ENCODE measurements at regions not wholly inside any gene's neighbourhood (a gene's known extent, or its start where the extent isn't known, plus 50 kb on each side); places are given as distances from the start of the nearest gene placed in this dataset.

- H3K36me3 ChIP-seq (ENCODE audit: control insufficient read depth, low read length): no peaks in the 10 kb centered on the region
- no peaks in the 10 kb centered on the region for H3K27me3 ChIP-seq (ENCODE audit: control insufficient read depth, low read length)
- no peaks in the 10 kb centered on the region for H3K9me2 ChIP-seq (replicated peaks; ENCODE audit: control insufficient read depth, low read length)
- H3F3A ChIP-seq (ENCODE audit: control insufficient read depth, insufficient read depth): no peaks in the 10 kb centered on the region
- H3K4me2 ChIP-seq (ENCODE audit: low read length): no peak overlapping the region
- H3K79me2 ChIP-seq (ENCODE audit: control insufficient read depth, low read length): no peaks in the 10 kb centered on the region
- H4K20me1 ChIP-seq (ENCODE audit: control insufficient read depth, insufficient read depth, low read depth, low read length): no peaks in the 10 kb centered on the region
- H3K9me3 ChIP-seq (ENCODE audit: control insufficient read depth, insufficient read depth, low read length): no peaks in the 10 kb centered on the region
- no peak overlapping the region for H3K27ac ChIP-seq (ENCODE audit: low read depth, low read length)
- H3K4me1 ChIP-seq (ENCODE audit: control insufficient read depth, low read length): no peaks in the 10 kb centered on the region
- no peak overlapping the region for H3K4me3 ChIP-seq (ENCODE audit: low read length)
- TF ChIP-seq CTCF (IDR thresholded peaks at IDR 0.05; ENCODE audit: low read depth, low read length, poor library complexity, severe bottlenecking) (no peak), EZH2phosphoT487 (IDR thresholded peaks at IDR 0.05; ENCODE audit: borderline replicate concordance, low read length) (no peak)
Measured at GRCh38 chr18:39611381-39612100, 2045.9 kb upstream of the CELF4 start.

GRCh38 chr18:39607034-39607433 is 2041.4 kb upstream of the CELF4 start:
- H3K4me3 ChIP-seq (ENCODE audit: low read length): no peak overlapping the region
- H4K20me1 ChIP-seq (ENCODE audit: control insufficient read depth, insufficient read depth, low read depth, low read length): no peaks in the 10 kb centered on the region
- H3K36me3 ChIP-seq (ENCODE audit: control insufficient read depth, low read length): no peaks in the 10 kb centered on the region
- H3F3A ChIP-seq (ENCODE audit: control insufficient read depth, insufficient read depth): no peaks in the 10 kb centered on the region
- no peaks in the 10 kb centered on the region for H3K9me2 ChIP-seq (replicated peaks; ENCODE audit: control insufficient read depth, low read length)
- H3K27ac ChIP-seq (ENCODE audit: low read depth, low read length): no peak overlapping the region
- no peaks in the 10 kb centered on the region for H3K27me3 ChIP-seq (ENCODE audit: control insufficient read depth, low read length)
- TF ChIP-seq EZH2phosphoT487 (IDR thresholded peaks at IDR 0.05; ENCODE audit: borderline replicate concordance, low read length): no peak
- no peak for TF ChIP-seq CTCF (IDR thresholded peaks at IDR 0.05; ENCODE audit: low read depth, low read length, poor library complexity, severe bottlenecking)
- H3K4me2 ChIP-seq (ENCODE audit: low read length): no peak overlapping the region
- H3K4me1 ChIP-seq (ENCODE audit: control insufficient read depth, low read length): no peaks in the 10 kb centered on the region
- H3K9me3 ChIP-seq (ENCODE audit: control insufficient read depth, insufficient read depth, low read length): no peaks in the 10 kb centered on the region
- H3K79me2 ChIP-seq (ENCODE audit: control insufficient read depth, low read length): no peaks in the 10 kb centered on the region

- Histone ChIP-seq H3K9me3 (ENCODE audit: control insufficient read depth, insufficient read depth, low read length) (no peaks in the 10 kb centered on the region), H3K79me2 (ENCODE audit: control insufficient read depth, low read length) (no peaks in the 10 kb centered on the region), H3K27ac (ENCODE audit: low read depth, low read length) (no peak overlapping the region), H3K36me3 (ENCODE audit: control insufficient read depth, low read length) (no peaks in the 10 kb centered on the region), H3K4me1 (ENCODE audit: control insufficient read depth, low read length) (no peaks in the 10 kb centered on the region), H3K4me2 (ENCODE audit: low read length) (no peak overlapping the region), H3F3A (ENCODE audit: control insufficient read depth, insufficient read depth) (no peaks in the 10 kb centered on the region), H4K20me1 (ENCODE audit: control insufficient read depth, insufficient read depth, low read depth, low read length) (no peaks in the 10 kb centered on the region), H3K27me3 (ENCODE audit: control insufficient read depth, low read length) (no peaks in the 10 kb centered on the region), H3K9me2 (replicated peaks; ENCODE audit: control insufficient read depth, low read length) (no peaks in the 10 kb centered on the region), H3K4me3 (ENCODE audit: low read length) (no peak overlapping the region)
- no peak for TF ChIP-seq EZH2phosphoT487 (IDR thresholded peaks at IDR 0.05; ENCODE audit: borderline replicate concordance, low read length)
- no peak for TF ChIP-seq CTCF (IDR thresholded peaks at IDR 0.05; ENCODE audit: low read depth, low read length, poor library complexity, severe bottlenecking)
Measured at GRCh38 chr18:39604836-39605235, 2039.2 kb upstream of the CELF4 start.

All from DOHH2 (cell line).